Glutamatergic neuron (in vitro differentiated cells): ENCODE measurements at regions not wholly inside any gene's neighbourhood (a gene's known extent, or its start where the extent isn't known, plus 50 kb on each side); places are given as distances from the start of the nearest gene placed in this dataset.

Experiments
- DNase-seq: peaks from one replicate; pipeline ENCODE4 v3.0.0; 2022
- H3K27ac Mint-ChIP-seq: one replicate; pipeline ENCODE4 v1.8.0; 2020; ENCODE audit warnings: mild to moderate bottlenecking, mixed read lengths, inconsistent platforms; ENCODE audit not compliant: unreplicated experiment
- H3K27me3 Mint-ChIP-seq: one replicate; pipeline ENCODE4 v1.8.0; 2020; ENCODE audit warnings: mild to moderate bottlenecking, moderate library complexity, mixed read lengths, inconsistent platforms; ENCODE audit not compliant: unreplicated experiment
- H3K36me3 Mint-ChIP-seq: one replicate; pipeline ENCODE4 v1.8.0; 2020; ENCODE audit warnings: mild to moderate bottlenecking, mixed read lengths, inconsistent platforms; ENCODE audit not compliant: unreplicated experiment
- H3K4me1 Mint-ChIP-seq: one replicate; pipeline ENCODE4 v1.8.0; 2020; ENCODE audit warnings: mild to moderate bottlenecking, low read depth, mixed read lengths, inconsistent platforms; ENCODE audit not compliant: unreplicated experiment
- H3K4me3 Mint-ChIP-seq: one replicate; pipeline ENCODE4 v1.8.0; 2020; ENCODE audit warnings: mild to moderate bottlenecking, mixed read lengths, inconsistent platforms; ENCODE audit not compliant: unreplicated experiment
- H3K9me3 Mint-ChIP-seq: one replicate; pipeline ENCODE4 v1.8.0; 2020; ENCODE audit warnings: mild to moderate bottlenecking, moderate library complexity, mixed read lengths, inconsistent platforms; ENCODE audit not compliant: unreplicated experiment
- TF ChIP-seq, protein P1 (sequence below): fragments of 200-600 bp; sonication (generic); IDR thresholded peaks from one replicate; pipeline ENCODE4 v1.5.0; 2021; ENCODE audit not compliant: partially characterized antibody, unreplicated experiment

DNA sequence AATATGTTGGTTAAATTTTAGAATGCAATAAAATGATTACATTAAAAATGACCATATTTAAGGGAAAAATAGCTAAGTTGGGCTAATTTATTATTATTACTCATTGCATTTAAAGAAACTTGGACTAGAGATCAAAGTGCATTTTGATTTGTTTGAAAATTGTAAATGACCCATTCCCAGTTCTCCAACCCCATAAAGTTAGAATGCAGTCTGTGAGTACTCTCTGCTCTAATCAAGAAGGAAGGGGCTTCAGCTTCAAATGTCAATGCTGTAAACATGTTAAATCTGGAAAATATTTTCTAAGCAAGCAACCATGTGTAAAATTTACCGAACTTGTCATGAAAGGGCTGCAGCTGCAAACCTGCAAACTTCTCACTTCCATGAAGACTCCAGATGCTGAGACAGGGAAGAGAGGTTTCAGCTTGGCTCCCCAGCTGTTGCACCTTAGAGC is 232.7 kb downstream of the TTLL7 start:
- Mint-ChIP-seq H3K4me3 (no peak overlapping the region), H3K9me3 (no peaks in the 10 kb centered on the region), H3K36me3 (no peaks in the 10 kb centered on the region), H3K4me1 (peaks cover 9% of the 10 kb centered on the region), H3K27ac (no peak overlapping the region), H3K27me3 (no peaks in the 10 kb centered on the region)
- TF ChIP-seq, protein P1, sequence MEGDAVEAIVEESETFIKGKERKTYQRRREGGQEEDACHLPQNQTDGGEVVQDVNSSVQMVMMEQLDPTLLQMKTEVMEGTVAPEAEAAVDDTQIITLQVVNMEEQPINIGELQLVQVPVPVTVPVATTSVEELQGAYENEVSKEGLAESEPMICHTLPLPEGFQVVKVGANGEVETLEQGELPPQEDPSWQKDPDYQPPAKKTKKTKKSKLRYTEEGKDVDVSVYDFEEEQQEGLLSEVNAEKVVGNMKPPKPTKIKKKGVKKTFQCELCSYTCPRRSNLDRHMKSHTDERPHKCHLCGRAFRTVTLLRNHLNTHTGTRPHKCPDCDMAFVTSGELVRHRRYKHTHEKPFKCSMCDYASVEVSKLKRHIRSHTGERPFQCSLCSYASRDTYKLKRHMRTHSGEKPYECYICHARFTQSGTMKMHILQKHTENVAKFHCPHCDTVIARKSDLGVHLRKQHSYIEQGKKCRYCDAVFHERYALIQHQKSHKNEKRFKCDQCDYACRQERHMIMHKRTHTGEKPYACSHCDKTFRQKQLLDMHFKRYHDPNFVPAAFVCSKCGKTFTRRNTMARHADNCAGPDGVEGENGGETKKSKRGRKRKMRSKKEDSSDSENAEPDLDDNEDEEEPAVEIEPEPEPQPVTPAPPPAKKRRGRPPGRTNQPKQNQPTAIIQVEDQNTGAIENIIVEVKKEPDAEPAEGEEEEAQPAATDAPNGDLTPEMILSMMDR, result no peak
- no peak for DNase-seq

DNA sequence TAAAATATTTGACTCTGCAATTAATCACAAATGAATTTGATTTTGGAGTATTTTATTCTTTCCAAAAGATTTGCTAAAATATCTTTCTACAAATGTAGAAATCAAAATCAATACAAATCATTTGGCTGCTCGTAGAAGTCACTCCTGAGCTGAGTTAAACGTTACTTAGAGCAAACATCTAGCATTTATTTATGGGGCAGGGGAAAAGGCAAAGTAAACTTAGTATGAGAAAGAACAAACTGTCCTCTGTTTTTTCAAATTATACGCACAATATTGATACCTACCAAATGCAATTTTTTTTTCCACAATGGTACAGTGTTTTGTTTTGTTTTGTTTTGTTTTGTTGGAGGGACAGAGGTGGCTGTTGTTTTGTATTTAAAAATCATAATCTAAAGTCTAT is 233.8 kb downstream of the TTLL7 start:
- DNase-seq, result no peak
- Mint-ChIP-seq H3K36me3 (no peaks in the 10 kb centered on the region), H3K27me3 (no peaks in the 10 kb centered on the region), H3K4me1 (peaks cover 9% of the 10 kb centered on the region), H3K27ac (no peak overlapping the region), H3K4me3 (no peak overlapping the region), H3K9me3 (no peaks in the 10 kb centered on the region)
- TF ChIP-seq, protein P1, result no peak

DNA sequence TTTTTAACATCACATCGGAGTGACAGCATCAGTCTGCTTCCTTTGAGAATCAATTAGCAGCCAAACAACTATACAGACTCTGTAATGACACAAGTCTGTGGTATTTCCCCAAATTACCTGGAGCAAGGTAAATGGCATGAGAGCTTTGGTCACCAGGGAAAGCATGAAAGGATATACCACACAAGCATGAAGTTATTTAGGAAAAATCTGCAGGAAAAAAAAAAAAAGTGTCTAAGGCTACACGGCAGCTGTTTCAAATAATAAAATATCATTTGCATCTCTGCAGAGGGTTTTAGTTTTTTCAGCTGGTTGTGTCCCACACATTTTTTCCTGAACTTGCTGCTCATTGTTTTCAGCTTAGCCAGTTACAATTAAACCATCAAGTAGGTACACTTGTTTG is 234.7 kb downstream of the TTLL7 start:
- no peaks in the 10 kb centered on the region for H3K36me3 Mint-ChIP-seq
- H3K9me3 Mint-ChIP-seq, result no peaks in the 10 kb centered on the region
- no peak for DNase-seq
- no peak overlapping the region for H3K4me3 Mint-ChIP-seq
- TF ChIP-seq, protein P1, result no peak
- H3K4me1 Mint-ChIP-seq, result peaks cover 9% of the 10 kb centered on the region
- no peaks in the 10 kb centered on the region for H3K27me3 Mint-ChIP-seq
- H3K27ac Mint-ChIP-seq, result no peak overlapping the region

DNA sequence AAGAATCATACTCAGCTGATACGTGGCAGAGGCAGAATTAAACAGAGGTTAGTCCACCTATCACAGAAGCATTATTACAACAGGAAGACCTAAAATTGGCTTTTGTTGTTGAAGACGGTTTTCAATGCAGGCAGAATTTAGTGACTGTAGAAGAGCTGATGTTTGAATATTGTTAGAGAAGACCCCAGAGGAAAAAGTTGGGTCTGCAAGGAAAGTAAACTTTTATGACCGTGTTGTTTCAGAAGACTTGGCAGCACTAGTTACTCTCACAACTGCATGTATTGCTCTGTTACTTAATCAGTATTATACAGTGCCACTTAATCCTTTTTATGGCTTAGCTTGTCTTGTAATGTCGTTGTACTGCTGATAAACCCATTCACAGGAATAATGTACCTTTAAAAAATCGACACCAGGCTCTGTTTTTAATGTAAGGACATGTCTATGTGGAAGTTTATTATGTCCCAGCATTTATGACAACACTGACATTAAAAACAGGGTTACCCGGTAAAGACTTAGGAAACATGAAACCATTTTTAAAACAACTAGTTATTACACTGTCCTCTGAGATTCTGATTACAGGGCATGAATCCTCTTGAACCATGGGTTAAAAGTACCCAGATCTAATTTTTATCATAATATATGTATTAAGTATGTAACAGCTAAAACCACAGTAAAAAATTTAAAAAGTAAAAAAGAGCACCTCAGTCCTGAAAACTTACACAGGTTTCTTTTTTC is 235.4 kb downstream of the TTLL7 start:
- H3K27me3 Mint-ChIP-seq, result no peaks in the 10 kb centered on the region
- no peak overlapping the region for H3K4me3 Mint-ChIP-seq
- no peak overlapping the region for H3K27ac Mint-ChIP-seq
- H3K9me3 Mint-ChIP-seq, result no peaks in the 10 kb centered on the region
- no peaks in the 10 kb centered on the region for H3K36me3 Mint-ChIP-seq
- peaks cover 9% of the 10 kb centered on the region for H3K4me1 Mint-ChIP-seq
- TF ChIP-seq, protein P1, result no peak
- DNase-seq, result no peak

DNA sequence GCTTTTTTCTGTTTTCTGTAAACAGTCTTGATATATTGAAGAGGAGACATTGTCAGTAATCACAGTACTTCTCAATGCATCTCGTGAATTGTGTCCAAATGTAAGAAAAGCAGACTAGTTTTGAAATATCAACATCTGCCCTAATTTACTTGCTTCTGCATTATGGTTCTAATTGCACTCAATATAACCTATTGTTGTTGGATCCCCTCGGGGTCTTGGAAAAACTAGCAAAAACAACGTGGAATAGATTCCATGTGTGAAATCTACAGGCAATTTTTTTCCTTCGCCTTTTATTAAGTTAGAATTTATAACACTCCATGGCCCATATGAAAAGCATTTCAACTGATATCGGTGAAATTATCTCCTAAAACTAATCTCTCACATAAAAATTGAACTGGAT is 236.5 kb downstream of the TTLL7 start:
- no peaks in the 10 kb centered on the region for H3K9me3 Mint-ChIP-seq
- H3K36me3 Mint-ChIP-seq, result no peaks in the 10 kb centered on the region
- H3K4me1 Mint-ChIP-seq, result peaks cover 9% of the 10 kb centered on the region
- TF ChIP-seq, protein P1, result no peak
- DNase-seq, result no peak
- no peak overlapping the region for H3K4me3 Mint-ChIP-seq
- H3K27ac Mint-ChIP-seq, result no peak overlapping the region
- H3K27me3 Mint-ChIP-seq, result no peaks in the 10 kb centered on the region
